H9 (cell line): ENCODE measurements at regions not wholly inside any gene's neighbourhood (a gene's known extent, or its start where the extent isn't known, plus 50 kb on each side); places are given as distances from the start of the nearest gene placed in this dataset.

Source experiments
- DNase-seq: peaks from one replicate; pipeline ENCODE4 v3.0.0-alpha.2; 2017
- H2AFZ ChIP-seq: one replicate; pipeline ENCODE4 v1.6.1; 2013; ENCODE audit warnings: mild to moderate bottlenecking, low read length, control low read depth, moderate library complexity
- H2AK5ac ChIP-seq: 2 replicates; pipeline ENCODE4 v1.6.1; 2013; ENCODE audit warnings: low read length, control low read depth, mixed read lengths; ENCODE audit not compliant: insufficient read length
- H2BK120ac ChIP-seq: one replicate; pipeline ENCODE4 v1.6.1; 2013; ENCODE audit warnings: low read depth, mild to moderate bottlenecking, low read length, control low read depth, inconsistent platforms; ENCODE audit not compliant: poor library complexity, severe bottlenecking
- H2BK12ac ChIP-seq: 2 replicates; pipeline ENCODE4 v1.6.1; 2013; ENCODE audit warnings: low read length, control low read depth, mixed read lengths, low read depth; ENCODE audit not compliant: insufficient read length
- H2BK15ac ChIP-seq: 2 replicates; pipeline ENCODE4 v1.6.1; 2013; ENCODE audit warnings: low read depth, low read length, control low read depth
- H2BK20ac ChIP-seq: one replicate; pipeline ENCODE4 v1.6.1; 2013; ENCODE audit warnings: low read depth, mild to moderate bottlenecking, low read length, control low read depth, inconsistent platforms; ENCODE audit not compliant: poor library complexity, severe bottlenecking
- H2BK5ac ChIP-seq: 2 replicates; pipeline ENCODE4 v1.6.1; 2013; ENCODE audit warnings: low read length, control low read depth, mixed read lengths; ENCODE audit not compliant: insufficient read length
- H3K14ac ChIP-seq: 2 replicates; pipeline ENCODE4 v1.6.1; 2013; ENCODE audit warnings: low read length, control low read depth; ENCODE audit not compliant: insufficient read depth
- H3K18ac ChIP-seq: 2 replicates; pipeline ENCODE4 v1.6.1; 2013; ENCODE audit warnings: low read depth, mild to moderate bottlenecking, mixed read lengths, low read length, control low read depth; ENCODE audit not compliant: insufficient read length
- H3K23ac ChIP-seq: 2 replicates; pipeline ENCODE4 v1.6.1; 2013; ENCODE audit warnings: low read length, control low read depth, mixed read lengths, low read depth; ENCODE audit not compliant: insufficient read length
- H3K23me2 ChIP-seq: 2 replicates; pipeline ENCODE4 v1.6.1; 2013; ENCODE audit warnings: low read depth, mild to moderate bottlenecking, mixed read lengths, low read length, control low read depth; ENCODE audit not compliant: insufficient read length, poor library complexity, severe bottlenecking
- H3K27ac ChIP-seq: 2 replicates; pipeline ENCODE4 v1.5.1; 2013; ENCODE audit warnings: low read length, control low read depth, mixed read lengths, low read depth; ENCODE audit not compliant: insufficient read length
- H3K27me3 ChIP-seq: 2 replicates; pipeline ENCODE4 v1.6.1; 2013; ENCODE audit warnings: low read length, control low read depth, inconsistent platforms; ENCODE audit not compliant: insufficient read depth
- H3K4ac ChIP-seq: 2 replicates; pipeline ENCODE4 v1.6.1; 2013; ENCODE audit warnings: low read depth, mild to moderate bottlenecking, control low read depth, inconsistent platforms, low read length, moderate library complexity
- H3K4me1 ChIP-seq: 2 replicates; pipeline ENCODE4 v1.6.1; 2013; ENCODE audit warnings: low read length, control low read depth, inconsistent platforms; ENCODE audit not compliant: insufficient read depth
- H3K4me2 ChIP-seq: 2 replicates; pipeline ENCODE4 v1.6.1; 2013; ENCODE audit warnings: low read length, control low read depth, mixed read lengths; ENCODE audit not compliant: insufficient read length, insufficient read depth
- H3K56ac ChIP-seq: 2 replicates; pipeline ENCODE4 v1.6.1; 2013; ENCODE audit warnings: low read depth, mild to moderate bottlenecking, mixed read lengths, low read length, control low read depth; ENCODE audit not compliant: insufficient read length
- H3K79me1 ChIP-seq: 2 replicates; pipeline ENCODE4 v1.6.1; 2013; ENCODE audit warnings: low read depth, mild to moderate bottlenecking, moderate library complexity, low read length, control low read depth, inconsistent platforms; ENCODE audit not compliant: insufficient read depth, poor library complexity, severe bottlenecking
- H3K79me2 ChIP-seq: 2 replicates; pipeline ENCODE4 v1.6.1; 2013; ENCODE audit warnings: low read length, control low read depth, inconsistent platforms; ENCODE audit not compliant: insufficient read depth
- H3K9ac ChIP-seq: 2 replicates; pipeline ENCODE4 v1.6.1; 2013; ENCODE audit warnings: low read length, control low read depth, mixed read lengths; ENCODE audit not compliant: insufficient read length; ENCODE audit errors: extremely low read depth
- H3K9me3 ChIP-seq: one replicate; pipeline ENCODE4 v1.6.1; 2013; ENCODE audit warnings: low read depth, low read length, inconsistent platforms; ENCODE audit not compliant: control insufficient read depth
- H3T11ph ChIP-seq: one replicate; pipeline ENCODE4 v1.6.1; 2013; ENCODE audit warnings: mild to moderate bottlenecking, low read length, control low read depth, inconsistent platforms
- H4K20me1 ChIP-seq: one replicate; pipeline ENCODE4 v1.6.1; 2013; ENCODE audit not compliant: control insufficient read depth, insufficient read length, insufficient read depth
- H4K5ac ChIP-seq: 2 replicates; pipeline ENCODE4 v1.6.1; 2013; ENCODE audit warnings: low read depth, mild to moderate bottlenecking, mixed read lengths, low read length, control low read depth; ENCODE audit not compliant: insufficient read length
- H4K8ac ChIP-seq: replicated peaks from 2 replicates; pipeline ENCODE4 v1.6.1; 2013; ENCODE audit warnings: low read length, control low read depth, mixed read lengths, low read depth; ENCODE audit not compliant: insufficient read length
- H4K91ac ChIP-seq: 2 replicates; pipeline ENCODE4 v1.6.1; 2013; ENCODE audit warnings: low read depth, mild to moderate bottlenecking, moderate library complexity, mixed read lengths, low read length, control low read depth; ENCODE audit not compliant: insufficient read length
- H3K27ac Mint-ChIP-seq, 3 experiments: 2 replicates in 2 of 3; 3 replicates in 1 of 3; pipeline ENCODE4 v1.8.0; 2020 to 2021; ENCODE audit warnings: mixed read lengths in 3 of 3, mild to moderate bottlenecking in 1 of 3, moderate library complexity in 1 of 3
- H3K27me3 Mint-ChIP-seq: 2 replicates; pipeline ENCODE4 v1.8.0; 2021; ENCODE audit warnings: low read depth, mild to moderate bottlenecking, moderate library complexity, mixed read lengths
- H3K36me3 Mint-ChIP-seq, 3 experiments: 2 replicates in 2 of 3; 3 replicates in 1 of 3; pipeline ENCODE4 v1.8.0; 2020 to 2021; ENCODE audit warnings: low read depth in 3 of 3, mixed read lengths in 3 of 3; ENCODE audit not compliant: insufficient read depth in 1 of 3
- H3K4me1 Mint-ChIP-seq, 2 experiments: 2 replicates each; pipeline ENCODE4 v1.8.0; 2020; ENCODE audit warnings: mixed read lengths in 2 of 2
- H3K4me3 Mint-ChIP-seq, 2 experiments: 2 replicates in 1 of 2; 3 replicates in 1 of 2; pipeline ENCODE4 v1.8.0; 2020 to 2021; ENCODE audit warnings: mild to moderate bottlenecking in 2 of 2, mixed read lengths in 2 of 2, moderate library complexity in 1 of 2
- H3K9me3 Mint-ChIP-seq, 2 experiments: 2 replicates in 1 of 2; 3 replicates in 1 of 2; pipeline ENCODE4 v1.8.0; 2020; ENCODE audit warnings: mild to moderate bottlenecking in 2 of 2, mixed read lengths in 2 of 2, moderate library complexity in 1 of 2
- WGBS: extraction: QIAGEN DNeasy Blood & Tissue Kit; methylation state at CpG from one replicate; pipeline ENCODE4 v1.1.7; 2013; ENCODE audit warnings: missing lambda C conversion rate, low lambda C conversion rate, mixed read lengths; ENCODE audit not compliant: insufficient read length; ENCODE audit errors: extremely low coverage; 5-methylcytosine and 5-hydroxymethylcytosine counted together
- TF ChIP-seq, protein P1 (sequence below): fragments of 200-600 bp; sonication (generic); conservative IDR thresholded peaks from 3 replicates; pipeline ENCODE4 v1.8.0; 2021; ENCODE audit warnings: antibody characterized with exemption, mild to moderate bottlenecking

DNA sequence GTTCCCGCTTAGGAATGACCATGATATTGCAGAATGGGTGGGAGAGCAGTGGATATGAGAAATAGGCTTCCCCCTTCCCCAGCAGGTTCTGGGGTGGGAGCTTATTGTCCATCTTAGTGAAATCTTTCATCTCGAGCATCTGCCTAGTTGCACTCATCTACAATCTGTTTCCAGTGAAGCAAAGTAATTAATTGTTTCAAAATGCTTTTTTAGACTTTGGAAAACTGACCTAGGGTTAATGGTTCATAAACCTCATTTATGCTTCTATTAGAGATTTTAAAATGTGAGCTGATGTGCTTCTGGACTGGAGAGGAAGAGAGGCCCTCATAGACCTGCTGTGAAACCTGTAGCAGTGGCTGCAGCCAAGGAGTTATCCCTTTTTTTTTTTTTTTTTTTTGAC lies 247.7 kb upstream of the XYLT1 start:
- H3K23me2 ChIP-seq, result no peaks in the 10 kb centered on the region
- H2AFZ ChIP-seq, result no peak overlapping the region
- H3K18ac ChIP-seq, result no peak overlapping the region
- TF ChIP-seq, protein P1, sequence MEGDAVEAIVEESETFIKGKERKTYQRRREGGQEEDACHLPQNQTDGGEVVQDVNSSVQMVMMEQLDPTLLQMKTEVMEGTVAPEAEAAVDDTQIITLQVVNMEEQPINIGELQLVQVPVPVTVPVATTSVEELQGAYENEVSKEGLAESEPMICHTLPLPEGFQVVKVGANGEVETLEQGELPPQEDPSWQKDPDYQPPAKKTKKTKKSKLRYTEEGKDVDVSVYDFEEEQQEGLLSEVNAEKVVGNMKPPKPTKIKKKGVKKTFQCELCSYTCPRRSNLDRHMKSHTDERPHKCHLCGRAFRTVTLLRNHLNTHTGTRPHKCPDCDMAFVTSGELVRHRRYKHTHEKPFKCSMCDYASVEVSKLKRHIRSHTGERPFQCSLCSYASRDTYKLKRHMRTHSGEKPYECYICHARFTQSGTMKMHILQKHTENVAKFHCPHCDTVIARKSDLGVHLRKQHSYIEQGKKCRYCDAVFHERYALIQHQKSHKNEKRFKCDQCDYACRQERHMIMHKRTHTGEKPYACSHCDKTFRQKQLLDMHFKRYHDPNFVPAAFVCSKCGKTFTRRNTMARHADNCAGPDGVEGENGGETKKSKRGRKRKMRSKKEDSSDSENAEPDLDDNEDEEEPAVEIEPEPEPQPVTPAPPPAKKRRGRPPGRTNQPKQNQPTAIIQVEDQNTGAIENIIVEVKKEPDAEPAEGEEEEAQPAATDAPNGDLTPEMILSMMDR, result no peak
- H3T11ph ChIP-seq, result no peak overlapping the region
- H4K5ac ChIP-seq, result no peak overlapping the region
- no peak overlapping the region for H2BK20ac ChIP-seq
- H4K91ac ChIP-seq, result no peak overlapping the region
- no peaks in the 10 kb centered on the region for H3K4me1 ChIP-seq
- no peak overlapping the region for H3K27ac ChIP-seq
- H3K9me3 ChIP-seq, result no peaks in the 10 kb centered on the region
- DNase-seq, result no peak
- H2BK120ac ChIP-seq, result no peak overlapping the region
- no peak overlapping the region for H2BK12ac ChIP-seq
- no peak overlapping the region for H2BK5ac ChIP-seq
- H3K4ac ChIP-seq, result no peak overlapping the region
- H2BK15ac ChIP-seq, result no peak overlapping the region
- H3K9ac ChIP-seq, result no peak overlapping the region
- 0 out of 4 replicates have a peak, but pooled peaks cover 0 to under 1% of the 10 kb centered on the region in 2 experiments for H3K4me1 Mint-ChIP-seq
- H4K20me1 ChIP-seq, result no peaks in the 10 kb centered on the region
- H3K79me2 ChIP-seq, result no peaks in the 10 kb centered on the region
- no peak overlapping the region for H3K56ac ChIP-seq
- H3K9me3 Mint-ChIP-seq, result peaks cover 3 to 11% of the 10 kb centered on the region in 2 experiments; a peak in 2 of 5 replicates
- H3K14ac ChIP-seq, result no peak overlapping the region
- H3K4me3 Mint-ChIP-seq, result no peak overlapping the region
- WGBS, result no CpG with 5 or more reads among the region's 2 CpGs
- H3K4me2 ChIP-seq, result no peak overlapping the region
- no peaks in the 10 kb centered on the region for H3K27me3 ChIP-seq
- H2AK5ac ChIP-seq, result no peak overlapping the region
- H4K8ac ChIP-seq, result no peak overlapping the region
- H3K27me3 Mint-ChIP-seq, result no peaks in the 10 kb centered on the region; the same call in 1 of the 2 replicates
- peaks cover 0 to 11% (median 8%) of the 10 kb centered on the region in 3 experiments; a peak in 3 of 7 replicates for H3K36me3 Mint-ChIP-seq
- H3K23ac ChIP-seq, result no peak overlapping the region
- H3K27ac Mint-ChIP-seq, result no peak overlapping the region
- no peaks in the 10 kb centered on the region for H3K79me1 ChIP-seq
